ENCODE measurements at regions not wholly inside any gene's neighbourhood (a gene's known extent, or its start where the extent isn't known, plus 50 kb on each side); places are given as distances from the start of the nearest gene placed in this dataset.

DNA sequence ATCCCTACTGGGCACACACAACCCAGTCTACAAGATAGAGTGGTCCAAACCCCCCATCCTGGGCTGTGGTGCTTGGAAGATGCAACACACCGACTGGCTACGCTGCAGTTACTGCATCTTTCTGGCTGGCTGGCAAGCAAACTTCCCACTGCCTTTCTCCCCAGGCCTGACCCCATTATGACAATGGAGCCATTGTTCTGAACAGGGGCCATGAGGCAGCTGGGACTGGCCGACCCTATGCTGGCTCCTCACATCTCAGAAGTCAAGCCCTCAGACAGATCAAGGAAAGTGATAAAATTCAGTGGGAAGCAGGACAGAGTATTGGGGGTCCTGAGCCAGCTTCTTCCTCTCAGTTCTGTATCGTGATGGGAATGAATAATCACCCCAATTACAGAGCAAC lies 364.1 kb upstream of the ASIC2 start:
- TF ChIP-seq ZNF565 (CRISPR knock-in tag; conservative IDR thresholded peaks at IDR 0.05; ENCODE audit: low read depth) (no peak), TCF4 (CRISPR knock-in tag; IDR thresholded peaks at IDR 0.05; ENCODE audit: borderline replicate concordance) (no peak), ZFP3 (CRISPR knock-in tag; IDR thresholded peaks at IDR 0.05) (no peak), ESRRG (CRISPR knock-in tag; IDR thresholded peaks at IDR 0.05) (no peak), GLIS3 (CRISPR knock-in tag; IDR thresholded peaks at IDR 0.05) (no peak), RARB (CRISPR knock-in tag; IDR thresholded peaks at IDR 0.05) (no peak), TOX (CRISPR knock-in tag; IDR thresholded peaks at IDR 0.05; ENCODE audit: borderline replicate concordance) (no peak)
- TF ChIP-seq, protein P1, sequence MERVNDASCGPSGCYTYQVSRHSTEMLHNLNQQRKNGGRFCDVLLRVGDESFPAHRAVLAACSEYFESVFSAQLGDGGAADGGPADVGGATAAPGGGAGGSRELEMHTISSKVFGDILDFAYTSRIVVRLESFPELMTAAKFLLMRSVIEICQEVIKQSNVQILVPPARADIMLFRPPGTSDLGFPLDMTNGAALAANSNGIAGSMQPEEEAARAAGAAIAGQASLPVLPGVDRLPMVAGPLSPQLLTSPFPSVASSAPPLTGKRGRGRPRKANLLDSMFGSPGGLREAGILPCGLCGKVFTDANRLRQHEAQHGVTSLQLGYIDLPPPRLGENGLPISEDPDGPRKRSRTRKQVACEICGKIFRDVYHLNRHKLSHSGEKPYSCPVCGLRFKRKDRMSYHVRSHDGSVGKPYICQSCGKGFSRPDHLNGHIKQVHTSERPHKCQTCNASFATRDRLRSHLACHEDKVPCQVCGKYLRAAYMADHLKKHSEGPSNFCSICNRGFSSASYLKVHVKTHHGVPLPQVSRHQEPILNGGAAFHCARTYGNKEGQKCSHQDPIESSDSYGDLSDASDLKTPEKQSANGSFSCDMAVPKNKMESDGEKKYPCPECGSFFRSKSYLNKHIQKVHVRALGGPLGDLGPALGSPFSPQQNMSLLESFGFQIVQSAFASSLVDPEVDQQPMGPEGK (CRISPR knock-in tag; IDR thresholded peaks at IDR 0.05; ENCODE audit: borderline replicate concordance): no peak
- TF ChIP-seq, protein P2, sequence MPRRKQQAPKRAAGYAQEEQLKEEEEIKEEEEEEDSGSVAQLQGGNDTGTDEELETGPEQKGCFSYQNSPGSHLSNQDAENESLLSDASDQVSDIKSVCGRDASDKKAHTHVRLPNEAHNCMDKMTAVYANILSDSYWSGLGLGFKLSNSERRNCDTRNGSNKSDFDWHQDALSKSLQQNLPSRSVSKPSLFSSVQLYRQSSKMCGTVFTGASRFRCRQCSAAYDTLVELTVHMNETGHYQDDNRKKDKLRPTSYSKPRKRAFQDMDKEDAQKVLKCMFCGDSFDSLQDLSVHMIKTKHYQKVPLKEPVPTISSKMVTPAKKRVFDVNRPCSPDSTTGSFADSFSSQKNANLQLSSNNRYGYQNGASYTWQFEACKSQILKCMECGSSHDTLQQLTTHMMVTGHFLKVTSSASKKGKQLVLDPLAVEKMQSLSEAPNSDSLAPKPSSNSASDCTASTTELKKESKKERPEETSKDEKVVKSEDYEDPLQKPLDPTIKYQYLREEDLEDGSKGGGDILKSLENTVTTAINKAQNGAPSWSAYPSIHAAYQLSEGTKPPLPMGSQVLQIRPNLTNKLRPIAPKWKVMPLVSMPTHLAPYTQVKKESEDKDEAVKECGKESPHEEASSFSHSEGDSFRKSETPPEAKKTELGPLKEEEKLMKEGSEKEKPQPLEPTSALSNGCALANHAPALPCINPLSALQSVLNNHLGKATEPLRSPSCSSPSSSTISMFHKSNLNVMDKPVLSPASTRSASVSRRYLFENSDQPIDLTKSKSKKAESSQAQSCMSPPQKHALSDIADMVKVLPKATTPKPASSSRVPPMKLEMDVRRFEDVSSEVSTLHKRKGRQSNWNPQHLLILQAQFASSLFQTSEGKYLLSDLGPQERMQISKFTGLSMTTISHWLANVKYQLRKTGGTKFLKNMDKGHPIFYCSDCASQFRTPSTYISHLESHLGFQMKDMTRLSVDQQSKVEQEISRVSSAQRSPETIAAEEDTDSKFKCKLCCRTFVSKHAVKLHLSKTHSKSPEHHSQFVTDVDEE (CRISPR knock-in tag; IDR thresholded peaks at IDR 0.05): no peak
- no peak for ATAC-seq

DNA sequence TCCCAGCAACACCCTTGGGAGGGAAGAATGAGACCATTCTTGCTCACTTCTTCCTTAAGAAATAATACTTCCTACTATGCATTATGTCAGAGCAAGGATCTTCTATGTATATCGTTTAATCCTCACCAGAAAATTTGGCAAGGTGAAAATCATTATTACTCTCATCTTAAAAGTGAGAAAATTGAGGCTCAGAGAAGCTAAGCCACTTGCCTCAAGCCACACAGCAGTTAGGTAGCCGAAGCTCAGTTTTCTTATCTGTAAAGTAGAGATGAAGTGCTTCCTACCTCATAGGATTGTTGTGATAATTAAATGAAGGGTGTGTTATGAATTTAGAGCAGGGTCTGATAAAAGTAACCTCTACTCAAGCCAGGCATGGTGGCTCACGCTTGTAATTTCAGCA lies 368.9 kb upstream of the ASIC2 start:
- no peak for ATAC-seq
- TF ChIP-seq, protein P3, sequence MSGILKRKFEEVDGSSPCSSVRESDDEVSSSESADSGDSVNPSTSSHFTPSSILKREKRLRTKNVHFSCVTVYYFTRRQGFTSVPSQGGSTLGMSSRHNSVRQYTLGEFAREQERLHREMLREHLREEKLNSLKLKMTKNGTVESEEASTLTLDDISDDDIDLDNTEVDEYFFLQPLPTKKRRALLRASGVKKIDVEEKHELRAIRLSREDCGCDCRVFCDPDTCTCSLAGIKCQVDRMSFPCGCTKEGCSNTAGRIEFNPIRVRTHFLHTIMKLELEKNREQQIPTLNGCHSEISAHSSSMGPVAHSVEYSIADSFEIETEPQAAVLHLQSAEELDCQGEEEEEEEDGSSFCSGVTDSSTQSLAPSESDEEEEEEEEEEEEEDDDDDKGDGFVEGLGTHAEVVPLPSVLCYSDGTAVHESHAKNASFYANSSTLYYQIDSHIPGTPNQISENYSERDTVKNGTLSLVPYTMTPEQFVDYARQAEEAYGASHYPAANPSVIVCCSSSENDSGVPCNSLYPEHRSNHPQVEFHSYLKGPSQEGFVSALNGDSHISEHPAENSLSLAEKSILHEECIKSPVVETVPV (CRISPR knock-in tag; IDR thresholded peaks at IDR 0.05): no peak
- TF ChIP-seq ZFP3 (CRISPR knock-in tag; IDR thresholded peaks at IDR 0.05) (no peak), ZNF8 (CRISPR knock-in tag; IDR thresholded peaks at IDR 0.05) (no peak), ZNF565 (CRISPR knock-in tag; conservative IDR thresholded peaks at IDR 0.05; ENCODE audit: low read depth) (no peak), PPARA (CRISPR knock-in tag; IDR thresholded peaks at IDR 0.05; ENCODE audit: borderline replicate concordance) (no peak), GLIS3 (CRISPR knock-in tag; IDR thresholded peaks at IDR 0.05) (no peak), ARNTL (CRISPR knock-in tag; IDR thresholded peaks at IDR 0.05; ENCODE audit: borderline replicate concordance, low read depth) (no peak), BACH2 (CRISPR knock-in tag; IDR thresholded peaks at IDR 0.05; ENCODE audit: borderline replicate concordance) (no peak), TOX (CRISPR knock-in tag; IDR thresholded peaks at IDR 0.05; ENCODE audit: borderline replicate concordance) (no peak), SNAI2 (CRISPR knock-in tag; IDR thresholded peaks at IDR 0.05) (no peak), TCF4 (CRISPR knock-in tag; IDR thresholded peaks at IDR 0.05; ENCODE audit: borderline replicate concordance) (no peak), ISL1 (CRISPR knock-in tag; IDR thresholded peaks at IDR 0.05) (no peak)
- TF ChIP-seq, protein P4, sequence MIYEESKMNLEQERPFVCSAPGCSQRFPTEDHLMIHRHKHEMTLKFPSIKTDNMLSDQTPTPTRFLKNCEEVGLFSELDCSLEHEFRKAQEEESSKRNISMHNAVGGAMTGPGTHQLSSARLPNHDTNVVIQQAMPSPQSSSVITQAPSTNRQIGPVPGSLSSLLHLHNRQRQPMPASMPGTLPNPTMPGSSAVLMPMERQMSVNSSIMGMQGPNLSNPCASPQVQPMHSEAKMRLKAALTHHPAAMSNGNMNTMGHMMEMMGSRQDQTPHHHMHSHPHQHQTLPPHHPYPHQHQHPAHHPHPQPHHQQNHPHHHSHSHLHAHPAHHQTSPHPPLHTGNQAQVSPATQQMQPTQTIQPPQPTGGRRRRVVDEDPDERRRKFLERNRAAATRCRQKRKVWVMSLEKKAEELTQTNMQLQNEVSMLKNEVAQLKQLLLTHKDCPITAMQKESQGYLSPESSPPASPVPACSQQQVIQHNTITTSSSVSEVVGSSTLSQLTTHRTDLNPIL (CRISPR knock-in tag; IDR thresholded peaks at IDR 0.05; ENCODE audit: low read depth): no peak
- TF ChIP-seq, protein P2 (CRISPR knock-in tag; IDR thresholded peaks at IDR 0.05): no peak
- TF ChIP-seq, protein P1 (CRISPR knock-in tag; IDR thresholded peaks at IDR 0.05; ENCODE audit: borderline replicate concordance): no peak
